ENCODE measurements at regions not wholly inside any gene's neighbourhood (a gene's known extent, or its start where the extent isn't known, plus 50 kb on each side); places are given as distances from the start of the nearest gene placed in this dataset.

- ATAC-seq (ENCODE audit: low read depth) (no peak), DNase-seq (ENCODE audit: low spot score) (no peak)
- Histone ChIP-seq H3K27me3 (ENCODE audit: insufficient read depth, poor library complexity, severe bottlenecking) (no peaks in the 10 kb centered on the region), H3K4me3 (ENCODE audit: severe bottlenecking) (no peak overlapping the region), H3K9me3 (ENCODE audit: severe bottlenecking) (no peaks in the 10 kb centered on the region), H3K4me1 (ENCODE audit: insufficient read depth, poor library complexity, severe bottlenecking) (peaks cover 15% of the 10 kb centered on the region), H3K36me3 (ENCODE audit: low read depth) (no peaks in the 10 kb centered on the region), H3K27ac (ENCODE audit: poor library complexity, severe bottlenecking) (peak overlapping the region; percentile 74)
- no peak for TF ChIP-seq CTCF (IDR thresholded peaks at IDR 0.05; ENCODE audit: poor library complexity, severe bottlenecking)
These were observed 982.9 kb upstream of the TMEM132C start for GRCh38 chr12:127284021-127284420.

GRCh38 chr12:127284870-127285431, 982.0 kb upstream of the TMEM132C start:
- DNase-seq (ENCODE audit: low spot score) = no peak
- peak overlapping the region; percentile 74 for H3K27ac ChIP-seq (ENCODE audit: poor library complexity, severe bottlenecking)

GRCh38 chr12:127286281-127286680, 980.7 kb upstream of the TMEM132C start:
- ATAC-seq (ENCODE audit: low read depth) (no peak), DNase-seq (ENCODE audit: low spot score) (no peak)
- TF ChIP-seq CTCF (IDR thresholded peaks at IDR 0.05; ENCODE audit: poor library complexity, severe bottlenecking) = no peak
- Histone ChIP-seq H3K27me3 (ENCODE audit: insufficient read depth, poor library complexity, severe bottlenecking) (no peaks in the 10 kb centered on the region), H3K4me1 (ENCODE audit: insufficient read depth, poor library complexity, severe bottlenecking) (peaks cover 15% of the 10 kb centered on the region), H3K9me3 (ENCODE audit: severe bottlenecking) (no peaks in the 10 kb centered on the region), H3K4me3 (ENCODE audit: severe bottlenecking) (no peak overlapping the region), H3K27ac (ENCODE audit: poor library complexity, severe bottlenecking) (no peak overlapping the region), H3K36me3 (ENCODE audit: low read depth) (no peaks in the 10 kb centered on the region)

More at GRCh38 chr12:127284870-127285431, 982.0 kb upstream of the TMEM132C start:
- H3K27me3 ChIP-seq (ENCODE audit: insufficient read depth, poor library complexity, severe bottlenecking) = no peaks in the 10 kb centered on the region
- no peaks in the 10 kb centered on the region for H3K9me3 ChIP-seq (ENCODE audit: severe bottlenecking)
- H3K4me1 ChIP-seq (ENCODE audit: insufficient read depth, poor library complexity, severe bottlenecking) = peaks cover 15% of the 10 kb centered on the region
- ATAC-seq (ENCODE audit: low read depth) = peak; percentile 90
- H3K36me3 ChIP-seq (ENCODE audit: low read depth) = no peaks in the 10 kb centered on the region
- no peak for TF ChIP-seq CTCF (IDR thresholded peaks at IDR 0.05; ENCODE audit: poor library complexity, severe bottlenecking)
- H3K4me3 ChIP-seq (ENCODE audit: severe bottlenecking) = no peak overlapping the region

- Histone ChIP-seq H3K36me3 (ENCODE audit: low read depth) (no peaks in the 10 kb centered on the region), H3K9me3 (ENCODE audit: severe bottlenecking) (no peaks in the 10 kb centered on the region), H3K4me3 (ENCODE audit: severe bottlenecking) (no peak overlapping the region), H3K27ac (ENCODE audit: poor library complexity, severe bottlenecking) (no peak overlapping the region), H3K27me3 (ENCODE audit: insufficient read depth, poor library complexity, severe bottlenecking) (no peaks in the 10 kb centered on the region), H3K4me1 (ENCODE audit: insufficient read depth, poor library complexity, severe bottlenecking) (peaks cover 15% of the 10 kb centered on the region)
- ATAC-seq (ENCODE audit: low read depth) = no peak
- DNase-seq (ENCODE audit: low spot score) = no peak
- no peak for TF ChIP-seq CTCF (IDR thresholded peaks at IDR 0.05; ENCODE audit: poor library complexity, severe bottlenecking)
These were observed 979.7 kb upstream of the TMEM132C start for GRCh38 chr12:127287256-127287655.

GRCh38 chr12:127290251-127290650, 976.7 kb upstream of the TMEM132C start:
- no peak for DNase-seq (ENCODE audit: low spot score)
- H3K27ac ChIP-seq (ENCODE audit: poor library complexity, severe bottlenecking) = no peak overlapping the region
- H3K9me3 ChIP-seq (ENCODE audit: severe bottlenecking) = no peaks in the 10 kb centered on the region
- peaks cover 4% of the 10 kb centered on the region for H3K4me1 ChIP-seq (ENCODE audit: insufficient read depth, poor library complexity, severe bottlenecking)
- H3K4me3 ChIP-seq (ENCODE audit: severe bottlenecking) = no peak overlapping the region
- H3K27me3 ChIP-seq (ENCODE audit: insufficient read depth, poor library complexity, severe bottlenecking) = no peaks in the 10 kb centered on the region
- TF ChIP-seq CTCF (IDR thresholded peaks at IDR 0.05; ENCODE audit: poor library complexity, severe bottlenecking) = no peak
- no peaks in the 10 kb centered on the region for H3K36me3 ChIP-seq (ENCODE audit: low read depth)
- no peak for ATAC-seq (ENCODE audit: low read depth)
